Body of pancreas (tissue), 4 donors: ENCODE measurements at regions not wholly inside any gene's neighbourhood (a gene's known extent, or its start where the extent isn't known, plus 50 kb on each side); places are given as distances from the start of the nearest gene placed in this dataset.

ENCODE experiments used
- ATAC-seq: fragments of 150-250 bp; one replicate; pipeline ENCODE4 v1.9.1; 2016
- DNase-seq, 4 donors: peaks; one replicate each; pipeline ENCODE4 v3.0.0-alpha.2; 2019
- H3K27ac ChIP-seq, 4 donors: fragments of 200-600 bp; sonication (generic); 1 replicate in 3 of 4; 2 replicates in 1 of 4; pipeline versions ENCODE4 v1.5.1 to v1.6.1; 2016 to 2019; ENCODE audit warnings: mild to moderate bottlenecking in 1 of 4, mixed read lengths in 1 of 4, moderate library complexity in 1 of 4
- H3K27me3 ChIP-seq, 2 donors: fragments of 200-600 bp; sonication (generic); one replicate each; pipeline ENCODE4 v1.6.0; 2016; ENCODE audit warnings: mild to moderate bottlenecking in 1 of 2
- H3K36me3 ChIP-seq, 2 donors: fragments of 200-600 bp; sonication (generic); replicated peaks in 1 of 2; 2 replicates each; pipeline ENCODE4 v1.5.1; 2016; ENCODE audit warnings: low read depth in 2 of 2; ENCODE audit not compliant: insufficient read depth in 1 of 2
- H3K4me1 ChIP-seq: fragments of 200-600 bp; sonication (generic); one replicate; pipeline ENCODE4 v1.6.0; 2016
- H3K4me3 ChIP-seq, 2 donors: fragments of 200-600 bp; sonication (generic); 1 replicate in 1 of 2; 2 replicates in 1 of 2; pipeline ENCODE4 v1.5.1; 2016 to 2019
- H3K9me3 ChIP-seq, 3 donors: fragments of 200-600 bp; sonication (generic); 1 replicate in 2 of 3; 2 replicates in 1 of 3; pipeline ENCODE4 v1.5.1; 2016
- POLR2A ChIP-seq, 3 donors: fragments of 450-650 bp; IDR thresholded peaks; one replicate each; pipeline ENCODE4 v1.6.1; 2016; ENCODE audit warnings: antibody characterized with exemption in 3 of 3, mild to moderate bottlenecking in 2 of 3
- WGBS, 2 donors: methylation state at CpG; one replicate each; pipeline ENCODE4 v1.1.5; 2017; 5-methylcytosine and 5-hydroxymethylcytosine counted together
- intact Hi-C: fragments of 100-400 bp; cut with DNase I; formaldehyde crosslinking; loops from one replicate; pipeline ENCODE4 v1.15.1; 2023
- TF ChIP-seq, protein P1 (sequence below), 7 experiments: fragments of 450-650 bp in 4 of 7; fragments of 200-600 bp in 3 of 7; sonication (generic) in 3 of 7; IDR thresholded peaks; one replicate each; pipeline ENCODE4 v1.5.1; 2016 to 2019; ENCODE audit warnings: antibody characterized with exemption in 7 of 7

DNA sequence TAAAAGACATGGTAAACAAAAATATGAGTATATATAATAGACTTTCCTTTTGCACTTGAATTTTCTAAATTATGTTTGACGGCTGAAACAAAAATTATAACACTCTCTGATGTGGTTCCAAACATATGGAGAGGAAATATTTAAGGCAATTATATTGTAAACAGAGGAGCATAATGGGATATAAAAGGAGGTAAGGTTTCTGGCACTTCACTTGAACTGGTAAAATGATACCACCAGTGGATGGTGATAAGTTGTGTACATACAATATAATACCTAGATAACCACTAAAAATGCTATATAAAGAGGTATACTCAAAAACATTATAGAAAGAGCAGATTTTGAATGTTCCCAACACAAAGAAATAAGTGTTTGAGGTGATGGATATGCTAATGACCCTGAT, 192.9 kb upstream of the RAD23B start:
- Histone ChIP-seq H3K27me3 (no peaks in the 10 kb centered on the region), H3K9me3 (no peaks in the 10 kb centered on the region), H3K4me3 (no peak overlapping the region), H3K27ac (no peak overlapping the region), H3K4me1 (no peaks in the 10 kb centered on the region), H3K36me3 (no peaks in the 10 kb centered on the region)
- TF ChIP-seq POLR2A (IDR thresholded peaks at IDR 0.05) = no peak
- TF ChIP-seq, protein P1, sequence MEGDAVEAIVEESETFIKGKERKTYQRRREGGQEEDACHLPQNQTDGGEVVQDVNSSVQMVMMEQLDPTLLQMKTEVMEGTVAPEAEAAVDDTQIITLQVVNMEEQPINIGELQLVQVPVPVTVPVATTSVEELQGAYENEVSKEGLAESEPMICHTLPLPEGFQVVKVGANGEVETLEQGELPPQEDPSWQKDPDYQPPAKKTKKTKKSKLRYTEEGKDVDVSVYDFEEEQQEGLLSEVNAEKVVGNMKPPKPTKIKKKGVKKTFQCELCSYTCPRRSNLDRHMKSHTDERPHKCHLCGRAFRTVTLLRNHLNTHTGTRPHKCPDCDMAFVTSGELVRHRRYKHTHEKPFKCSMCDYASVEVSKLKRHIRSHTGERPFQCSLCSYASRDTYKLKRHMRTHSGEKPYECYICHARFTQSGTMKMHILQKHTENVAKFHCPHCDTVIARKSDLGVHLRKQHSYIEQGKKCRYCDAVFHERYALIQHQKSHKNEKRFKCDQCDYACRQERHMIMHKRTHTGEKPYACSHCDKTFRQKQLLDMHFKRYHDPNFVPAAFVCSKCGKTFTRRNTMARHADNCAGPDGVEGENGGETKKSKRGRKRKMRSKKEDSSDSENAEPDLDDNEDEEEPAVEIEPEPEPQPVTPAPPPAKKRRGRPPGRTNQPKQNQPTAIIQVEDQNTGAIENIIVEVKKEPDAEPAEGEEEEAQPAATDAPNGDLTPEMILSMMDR (IDR thresholded peaks at IDR 0.05) = no peak
- ATAC-seq (no peak), DNase-seq (no peak)
- WGBS, 2 donors = 69 to 86% methylated on average over 1 of the region's 1 CpG
- intact Hi-C loops = no loop called here

DNA sequence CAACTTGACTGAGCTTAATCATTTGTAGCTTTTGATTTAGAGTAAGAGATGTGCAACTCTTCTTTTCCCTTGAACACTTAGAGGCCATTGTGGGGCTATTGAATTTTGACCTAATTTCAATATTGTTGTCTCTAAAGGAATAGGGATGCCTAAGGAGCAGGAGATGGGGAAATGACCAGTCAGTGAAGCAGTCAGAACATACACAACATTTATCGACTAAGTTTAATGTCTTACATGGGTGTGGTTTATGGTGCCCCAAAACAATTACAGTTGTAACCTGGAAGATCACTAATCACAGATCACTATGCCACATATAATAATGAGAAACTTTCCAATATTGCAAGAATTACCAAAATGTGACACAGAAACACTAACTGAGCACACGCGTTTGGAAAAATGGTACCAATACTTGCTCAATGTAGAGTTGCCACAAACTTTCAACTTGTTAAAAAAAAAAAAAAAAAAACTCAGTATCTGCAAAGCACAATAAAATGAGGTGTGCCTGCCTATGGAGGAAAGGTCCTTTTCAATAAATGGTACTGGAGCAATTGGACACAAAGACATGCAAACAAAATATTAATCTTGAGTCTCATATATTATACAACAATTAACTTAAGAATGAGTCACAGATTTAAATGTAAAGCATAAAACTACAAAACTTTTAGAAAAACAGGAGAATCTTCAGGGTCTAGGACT, 189.6 kb upstream of the RAD23B start:
- intact Hi-C loops = no loop called here
- no peaks in the 10 kb centered on the region for H3K4me1 ChIP-seq
- no peak for DNase-seq
- no peak for ATAC-seq
- no peak overlapping the region for H3K4me3 ChIP-seq
- no peaks in the 10 kb centered on the region for H3K36me3 ChIP-seq
- 88 to 95% methylated on average over 3 of the region's 3 CpGs for WGBS, 2 donors
- TF ChIP-seq, protein P1 (IDR thresholded peaks at IDR 0.05) = no peak
- TF ChIP-seq POLR2A (IDR thresholded peaks at IDR 0.05) = no peak
- H3K27me3 ChIP-seq = no peaks in the 10 kb centered on the region
- no peak overlapping the region for H3K27ac ChIP-seq
- H3K9me3 ChIP-seq = no peaks in the 10 kb centered on the region

DNA sequence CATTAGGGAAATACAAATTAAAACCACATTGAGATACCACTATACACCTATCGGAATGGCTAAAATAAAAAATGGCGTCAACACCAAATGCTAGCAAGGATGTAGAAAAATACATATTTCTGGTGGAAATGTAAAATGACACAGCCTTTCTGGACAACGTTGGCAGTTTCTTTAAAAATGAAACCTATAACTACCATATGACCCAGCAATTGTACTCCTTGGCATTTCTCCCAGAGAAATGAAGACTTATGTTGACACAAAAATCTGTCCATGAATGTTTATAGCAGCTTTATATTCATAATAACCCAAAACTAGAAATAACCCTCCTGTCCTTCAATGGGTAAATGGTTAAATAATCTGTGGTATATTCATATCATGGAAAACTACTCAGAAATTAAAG, 188.7 kb upstream of the RAD23B start:
- DNase-seq = no peak
- no peak for ATAC-seq

DNA sequence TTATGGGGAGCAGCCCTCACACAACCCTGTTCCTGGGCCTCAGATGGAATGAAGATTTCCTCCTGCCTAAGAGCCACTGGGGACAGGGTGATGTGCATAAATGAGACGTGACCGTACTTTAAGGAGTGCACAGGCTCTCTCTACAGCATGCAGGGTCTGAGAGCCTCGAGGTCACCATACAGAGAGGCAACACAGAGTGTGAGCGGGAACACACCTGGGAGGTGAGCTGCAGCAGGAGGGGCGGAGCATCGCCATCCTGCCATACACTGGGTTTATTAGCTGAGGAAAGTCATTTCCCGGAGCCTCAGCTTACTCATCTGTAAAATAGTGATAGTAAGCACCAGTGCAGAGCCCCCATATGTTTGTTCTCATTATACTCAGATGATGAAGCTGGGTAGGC, 182.5 kb upstream of the RAD23B start:
- intact Hi-C loops = no loop called here
- H3K27ac ChIP-seq = no peak overlapping the region
- no peaks in the 10 kb centered on the region for H3K4me1 ChIP-seq
- WGBS, 2 donors = 74 to 83% methylated on average over 7 of the region's 7 CpGs
- H3K36me3 ChIP-seq = no peaks in the 10 kb centered on the region
- DNase-seq (no peak), ATAC-seq (no peak)
- no peak for TF ChIP-seq POLR2A (IDR thresholded peaks at IDR 0.05)
- TF ChIP-seq, protein P1 (IDR thresholded peaks at IDR 0.05) = no peak
- H3K4me3 ChIP-seq = no peak overlapping the region
- no peaks in the 10 kb centered on the region for H3K9me3 ChIP-seq
- H3K27me3 ChIP-seq = no peaks in the 10 kb centered on the region

More for the DNA sequence above, 188.7 kb upstream of the RAD23B start:
- intact Hi-C loops = no loop called here
- no peak overlapping the region for H3K4me3 ChIP-seq
- H3K27me3 ChIP-seq = no peaks in the 10 kb centered on the region
- H3K27ac ChIP-seq = no peak overlapping the region
- no peaks in the 10 kb centered on the region for H3K9me3 ChIP-seq
- 74 to 78% methylated on average over 3 of the region's 3 CpGs for WGBS, 2 donors
- no peaks in the 10 kb centered on the region for H3K4me1 ChIP-seq
- no peaks in the 10 kb centered on the region for H3K36me3 ChIP-seq
- TF ChIP-seq, protein P1 (IDR thresholded peaks at IDR 0.05) = no peak
- no peak for TF ChIP-seq POLR2A (IDR thresholded peaks at IDR 0.05)

DNA sequence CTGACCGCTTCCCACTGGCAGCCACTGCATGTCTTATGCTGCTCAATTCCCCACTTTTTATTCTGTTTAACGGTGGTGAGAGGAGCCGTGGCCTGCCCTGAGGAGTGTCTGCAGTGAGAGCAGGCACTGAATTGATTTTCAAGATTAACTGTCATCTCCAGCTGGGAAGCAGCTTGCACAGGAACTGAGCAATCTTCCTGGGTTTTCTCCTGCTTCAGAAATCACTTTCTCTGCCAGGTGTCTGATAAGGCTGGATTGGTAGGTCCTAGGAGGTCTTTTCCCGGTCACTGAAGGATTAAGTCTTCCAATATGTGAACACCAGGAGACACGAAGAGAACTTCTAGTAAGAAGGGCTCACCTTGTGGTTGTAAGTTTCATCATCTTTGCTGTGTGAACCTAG, 181.1 kb upstream of the RAD23B start:
- 49 to 52% methylated on average over 5 of the region's 5 CpGs for WGBS, 2 donors

More for the DNA sequence above, 181.1 kb upstream of the RAD23B start:
- DNase-seq (no peak), ATAC-seq (no peak)
- Histone ChIP-seq H3K27me3 (no peaks in the 10 kb centered on the region), H3K27ac (no peak overlapping the region), H3K36me3 (no peaks in the 10 kb centered on the region), H3K9me3 (no peaks in the 10 kb centered on the region), H3K4me1 (no peaks in the 10 kb centered on the region), H3K4me3 (no peak overlapping the region)
- TF ChIP-seq, protein P1 (IDR thresholded peaks at IDR 0.05) = no peak
- TF ChIP-seq POLR2A (IDR thresholded peaks at IDR 0.05) = no peak
- intact Hi-C loops = no loop called here
